Keratinocyte (primary cell): ENCODE measurements at regions not wholly inside any gene's neighbourhood (a gene's known extent, or its start where the extent isn't known, plus 50 kb on each side); places are given as distances from the start of the nearest gene placed in this dataset.
A peak's percentile ranks its signal among the peaks of the same experiment; 100 is the strongest.

ENCODE experiments used
- DNase-seq: peaks from one replicate; pipeline ENCODE4 v3.0.0-alpha.2; 2011; ENCODE audit warnings: low read depth, missing footprints, low spot score
- FAIRE-seq: peaks from 2 replicates; lab custom pipeline; 2011; peaks lifted over from hg19 to GRCh38; lab: Jason Lieb, UNC
- H2AFZ ChIP-seq: 2 replicates; pipeline ENCODE4 v1.6.0; 2012; ENCODE audit warnings: low read length, control low read depth, inconsistent platforms; ENCODE audit not compliant: control insufficient read depth
- H3K27ac ChIP-seq: 2 replicates; pipeline ENCODE4 v1.5.1; 2011; ENCODE audit warnings: low read length; ENCODE audit not compliant: control insufficient read depth, insufficient read depth
- H3K27me3 ChIP-seq: 3 replicates; pipeline ENCODE4 v1.6.0; 2011; ENCODE audit warnings: low read length; ENCODE audit not compliant: control insufficient read depth, insufficient read depth; ENCODE audit errors: extremely low read depth
- H3K36me3 ChIP-seq, 2 experiments: 2 replicates in 1 of 2; 3 replicates in 1 of 2; pipeline ENCODE4 v1.5.1; 2011; ENCODE audit warnings: low read length in 2 of 2, mild to moderate bottlenecking in 1 of 2; ENCODE audit not compliant: control insufficient read depth in 2 of 2, insufficient read depth in 2 of 2; ENCODE audit errors: extremely low read depth in 1 of 2
- H3K4me1 ChIP-seq: 3 replicates; pipeline ENCODE4 v1.5.1; 2011; ENCODE audit warnings: low read length; ENCODE audit not compliant: control insufficient read depth, insufficient read depth; ENCODE audit errors: extremely low read depth
- H3K4me2 ChIP-seq: 3 replicates; pipeline ENCODE4 v1.6.0; 2011; ENCODE audit warnings: low read depth, low read length; ENCODE audit not compliant: control insufficient read depth, insufficient read depth; ENCODE audit errors: extremely low read depth
- H3K4me3 ChIP-seq, 3 experiments: fragments of 200-600 bp in 1 of 3; sonication (generic) in 1 of 3; 2 replicates in 2 of 3; 3 replicates in 1 of 3; pipeline ENCODE4 v1.5.1; 2011 to 2016; ENCODE audit warnings: low read length in 3 of 3, mild to moderate bottlenecking in 3 of 3, control low read depth in 2 of 3, inconsistent platforms in 1 of 3, low read depth in 1 of 3, mixed read lengths in 1 of 3, mixed run types in 1 of 3, moderate library complexity in 1 of 3; ENCODE audit not compliant: control insufficient read depth in 2 of 3, insufficient read depth in 2 of 3; ENCODE audit errors: extremely low read depth in 1 of 3
- H3K79me2 ChIP-seq: 2 replicates; pipeline ENCODE4 v1.6.0; 2012; ENCODE audit warnings: low read length; ENCODE audit not compliant: control insufficient read depth, insufficient read depth
- H3K9ac ChIP-seq: 3 replicates; pipeline ENCODE4 v1.6.0; 2011; ENCODE audit warnings: low read length; ENCODE audit not compliant: control insufficient read depth, insufficient read depth; ENCODE audit errors: extremely low read depth
- H3K9me1 ChIP-seq: 3 replicates; pipeline ENCODE4 v1.6.0; 2011; ENCODE audit warnings: low read length; ENCODE audit not compliant: control insufficient read depth, insufficient read depth; ENCODE audit errors: extremely low read depth
- H3K9me3 ChIP-seq: 2 replicates; pipeline ENCODE4 v1.5.1; 2012; ENCODE audit warnings: low read depth, low read length; ENCODE audit not compliant: control insufficient read depth
- H4K20me1 ChIP-seq: 3 replicates; pipeline ENCODE4 v1.6.0; 2011; ENCODE audit warnings: low read length; ENCODE audit not compliant: control insufficient read depth, insufficient read depth; ENCODE audit errors: extremely low read depth
- CTCF ChIP-seq, 3 experiments: IDR thresholded peaks in 1 of 3; conservative IDR thresholded peaks in 1 of 3; optimal IDR thresholded peaks in 1 of 3; 2 replicates in 2 of 3; 3 replicates in 1 of 3; pipeline versions ENCODE3 to v1.5.1; 2011; ENCODE audit warnings: low read length in 3 of 3, mild to moderate bottlenecking in 3 of 3, moderate library complexity in 2 of 3, control low read depth in 1 of 3, inconsistent platforms in 1 of 3; ENCODE audit not compliant: insufficient read depth in 2 of 3; ENCODE audit errors: extremely low read depth in 1 of 3
- EZH2 ChIP-seq: IDR thresholded peaks from one replicate; pipeline ENCODE4 v1.6.1; 2012; ENCODE audit warnings: inconsistent platforms, mild to moderate bottlenecking, low read length, moderate library complexity
- dilution Hi-C: fragments of 300-500 bp; cut with MboI; formaldehyde crosslinking; loops from one replicate; pipeline ENCODE4 v1.7.0; 2020; ENCODE audit warnings: low sequenced_read_pairs; ENCODE audit not compliant: extremely low pct_ligation_motif_present

- no peak overlapping the region for H3K27ac ChIP-seq
- dilution Hi-C loops: loop anchor here (25.0 kb wide), 1 partner anchor 97 kb away; no protein-coding TSS in a partner anchor
- FAIRE-seq (peak; percentile 79), DNase-seq (no peak)
- no peaks in the 10 kb centered on the region for H3K9me3 ChIP-seq
- H2AFZ ChIP-seq: peak overlapping the region; percentile 6
- TF ChIP-seq EZH2: no peak
- H3K4me1 ChIP-seq: peaks cover 6% of the 10 kb centered on the region
- H3K36me3 ChIP-seq: no peaks in the 10 kb centered on the region
- H3K9ac ChIP-seq: no peak overlapping the region
- no peak overlapping the region for H3K4me2 ChIP-seq
- no peaks in the 10 kb centered on the region for H3K79me2 ChIP-seq
- H3K9me1 ChIP-seq: no peaks in the 10 kb centered on the region
- no peaks in the 10 kb centered on the region for H4K20me1 ChIP-seq
- H3K4me3 ChIP-seq: no peak overlapping the region
- no peaks in the 10 kb centered on the region for H3K27me3 ChIP-seq
Measured at GRCh38 chr12:58433959-58434358, 486.3 kb downstream of the LRIG3 start.

- no peak overlapping the region for H2AFZ ChIP-seq
- no peak overlapping the region for H3K4me3 ChIP-seq
- DNase-seq (no peak), FAIRE-seq (no peak)
- H3K9me1 ChIP-seq: no peaks in the 10 kb centered on the region
- no peak for TF ChIP-seq EZH2
- no peak for TF ChIP-seq CTCF (optimal IDR thresholded peaks at IDR 0.05 in 1 of 3, IDR thresholded peaks at IDR 0.05 in 1 of 3, conservative IDR thresholded peaks at IDR 0.05 in 1 of 3; ENCODE audit: extremely low read depth in 1 of 3, insufficient read depth in 2 of 3, low read length in 3 of 3)
- peaks cover 6% of the 10 kb centered on the region for H3K4me1 ChIP-seq
- H3K36me3 ChIP-seq: no peaks in the 10 kb centered on the region
- no peak overlapping the region for H3K9ac ChIP-seq
- no peaks in the 10 kb centered on the region for H3K9me3 ChIP-seq
- H3K79me2 ChIP-seq: no peaks in the 10 kb centered on the region
- H4K20me1 ChIP-seq: no peaks in the 10 kb centered on the region
- no peak overlapping the region for H3K27ac ChIP-seq
- dilution Hi-C loops: loop anchor here (25.0 kb wide), 1 partner anchor 97 kb away; no protein-coding TSS in a partner anchor
- H3K27me3 ChIP-seq: no peaks in the 10 kb centered on the region
- H3K4me2 ChIP-seq: no peak overlapping the region
Measured at GRCh38 chr12:58434726-58435125, 485.6 kb downstream of the LRIG3 start.

GRCh38 chr12:58435647-58436046 lies 484.7 kb downstream of the LRIG3 start:
- H3K27me3 ChIP-seq: no peaks in the 10 kb centered on the region
- no peak overlapping the region for H3K9ac ChIP-seq
- no peak overlapping the region for H3K4me3 ChIP-seq
- H3K4me2 ChIP-seq: no peak overlapping the region
- H3K9me3 ChIP-seq: no peaks in the 10 kb centered on the region
- H3K9me1 ChIP-seq: no peaks in the 10 kb centered on the region
- dilution Hi-C loops: loop anchor here (25.0 kb wide), 1 partner anchor 98 kb away; no protein-coding TSS in a partner anchor
- H2AFZ ChIP-seq: no peak overlapping the region
- H3K27ac ChIP-seq: no peak overlapping the region
- no peak for TF ChIP-seq EZH2
- TF ChIP-seq CTCF (optimal IDR thresholded peaks at IDR 0.05 in 1 of 3, IDR thresholded peaks at IDR 0.05 in 1 of 3, conservative IDR thresholded peaks at IDR 0.05 in 1 of 3; ENCODE audit: extremely low read depth in 1 of 3, insufficient read depth in 2 of 3, low read length in 3 of 3): no peak
- no peaks in the 10 kb centered on the region for H3K36me3 ChIP-seq
- H4K20me1 ChIP-seq: no peaks in the 10 kb centered on the region
- DNase-seq (no peak), FAIRE-seq (peak; percentile 59)
- peaks cover 6% of the 10 kb centered on the region for H3K4me1 ChIP-seq
- no peaks in the 10 kb centered on the region for H3K79me2 ChIP-seq
